ENCODE measurements at regions not wholly inside any gene's neighbourhood (a gene's known extent, or its start where the extent isn't known, plus 50 kb on each side); places are given as distances from the start of the nearest gene placed in this dataset.

DNA sequence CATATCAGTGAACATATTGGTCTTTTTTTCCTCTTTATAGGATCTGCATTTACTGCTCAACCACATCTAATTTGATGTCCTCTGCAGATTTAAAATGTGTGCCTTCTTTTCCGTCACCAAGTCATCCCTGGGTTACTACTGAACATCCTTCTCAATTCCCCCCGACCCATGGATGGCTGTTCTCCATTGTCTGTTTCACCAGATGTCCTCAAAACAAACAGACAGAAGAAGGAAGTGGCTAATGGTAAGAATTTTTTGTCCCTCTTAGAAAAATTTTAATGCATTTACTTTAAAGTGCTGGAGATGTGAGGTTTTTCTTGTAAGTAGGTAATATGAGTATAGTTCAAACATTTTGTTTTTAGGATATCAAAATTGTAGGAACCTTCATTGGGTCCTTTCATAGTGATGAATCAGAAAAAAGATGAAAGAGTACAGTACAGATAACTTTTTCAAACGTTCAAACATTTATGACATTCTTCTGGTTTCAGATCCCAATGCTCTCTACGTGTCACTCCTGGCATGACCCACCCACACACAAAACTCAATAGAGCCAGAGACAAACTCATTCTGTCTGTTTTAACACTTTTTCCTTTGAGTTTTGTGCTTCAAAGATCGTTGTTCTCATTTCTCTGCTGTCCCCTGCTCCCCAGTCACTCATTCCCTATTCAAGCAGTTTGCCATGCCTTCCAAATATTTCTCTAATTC is 276.4 kb downstream of the PRL start:
- peak overlapping the region; percentile 82 for H3K27ac ChIP-seq (ENCODE audit: low read length)
- H3K9me3 ChIP-seq (ENCODE audit: insufficient read depth, low read length, severe bottlenecking): peaks cover 9% of the 10 kb centered on the region
- no peaks in the 10 kb centered on the region for H4K20me1 ChIP-seq (ENCODE audit: insufficient read depth, low read length)
- H3K27me3 ChIP-seq (ENCODE audit: insufficient read depth, low read length, poor library complexity): no peaks in the 10 kb centered on the region
- peak overlapping the region; percentile 20 for H2AFZ ChIP-seq (ENCODE audit: low read depth, low read length)
- peaks cover 57% of the 10 kb centered on the region for H3K4me1 ChIP-seq (ENCODE audit: insufficient read depth, low read length)
- ATAC-seq (ENCODE audit: insufficient read depth, low read depth) (peak; percentile 62), DNase-seq (peak; percentile 48)
- H3K36me3 ChIP-seq (ENCODE audit: insufficient read depth, low read length): peaks cover 20% of the 10 kb centered on the region
- peak overlapping the region in 1 of 2 experiments; percentile 0; a peak in 1 of 4 replicates for H3K4me3 ChIP-seq (ENCODE audit: low read depth in 1 of 2, low read length in 2 of 2)
- peak overlapping the region; percentile 31 for H3K9ac ChIP-seq (ENCODE audit: low read depth, low read length)
- TF ChIP-seq, protein P1, sequence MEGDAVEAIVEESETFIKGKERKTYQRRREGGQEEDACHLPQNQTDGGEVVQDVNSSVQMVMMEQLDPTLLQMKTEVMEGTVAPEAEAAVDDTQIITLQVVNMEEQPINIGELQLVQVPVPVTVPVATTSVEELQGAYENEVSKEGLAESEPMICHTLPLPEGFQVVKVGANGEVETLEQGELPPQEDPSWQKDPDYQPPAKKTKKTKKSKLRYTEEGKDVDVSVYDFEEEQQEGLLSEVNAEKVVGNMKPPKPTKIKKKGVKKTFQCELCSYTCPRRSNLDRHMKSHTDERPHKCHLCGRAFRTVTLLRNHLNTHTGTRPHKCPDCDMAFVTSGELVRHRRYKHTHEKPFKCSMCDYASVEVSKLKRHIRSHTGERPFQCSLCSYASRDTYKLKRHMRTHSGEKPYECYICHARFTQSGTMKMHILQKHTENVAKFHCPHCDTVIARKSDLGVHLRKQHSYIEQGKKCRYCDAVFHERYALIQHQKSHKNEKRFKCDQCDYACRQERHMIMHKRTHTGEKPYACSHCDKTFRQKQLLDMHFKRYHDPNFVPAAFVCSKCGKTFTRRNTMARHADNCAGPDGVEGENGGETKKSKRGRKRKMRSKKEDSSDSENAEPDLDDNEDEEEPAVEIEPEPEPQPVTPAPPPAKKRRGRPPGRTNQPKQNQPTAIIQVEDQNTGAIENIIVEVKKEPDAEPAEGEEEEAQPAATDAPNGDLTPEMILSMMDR (IDR thresholded peaks at IDR 0.05; ENCODE audit: borderline replicate concordance, extremely low read depth, low read length, poor library complexity, severe bottlenecking): no peak
- TF ChIP-seq EZH2 (IDR thresholded peaks at IDR 0.05; ENCODE audit: borderline replicate concordance, low read depth, low read length, severe bottlenecking): no peak
- H3K79me2 ChIP-seq (ENCODE audit: insufficient read depth, low read length): peaks cover 17% of the 10 kb centered on the region
- H3K4me2 ChIP-seq (ENCODE audit: insufficient read depth, low read length): peak overlapping the region; percentile 25

DNA sequence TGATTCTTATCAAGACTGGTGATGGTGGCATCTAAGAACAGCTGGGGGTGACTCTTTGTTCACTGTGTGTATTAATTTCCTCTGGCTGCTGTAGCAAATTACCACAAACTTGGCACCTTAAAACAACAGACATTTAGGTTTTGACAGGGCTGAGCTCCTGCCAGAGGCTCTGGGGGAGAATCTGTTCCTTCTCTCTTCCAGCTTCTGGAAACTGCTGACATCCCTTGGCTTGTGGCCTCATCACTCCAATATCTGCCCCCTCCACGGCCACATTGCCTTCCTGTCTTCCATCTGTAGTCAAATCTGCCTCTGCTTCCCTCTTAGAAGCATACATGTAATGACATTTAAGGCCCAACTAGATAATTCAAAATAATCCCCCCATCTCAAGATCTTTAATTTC is 274.9 kb downstream of the PRL start:
- Histone ChIP-seq H3K9me3 (ENCODE audit: insufficient read depth, low read length, severe bottlenecking) (peaks cover 9% of the 10 kb centered on the region), H2AFZ (ENCODE audit: low read depth, low read length) (no peak overlapping the region), H3K4me2 (ENCODE audit: insufficient read depth, low read length) (no peak overlapping the region), H3K4me3 (ENCODE audit: low read depth in 1 of 2, low read length in 2 of 2) (no peak overlapping the region), H3K27me3 (ENCODE audit: insufficient read depth, low read length, poor library complexity) (no peaks in the 10 kb centered on the region), H3K4me1 (ENCODE audit: insufficient read depth, low read length) (peaks cover 72% of the 10 kb centered on the region), H3K27ac (ENCODE audit: low read length) (peak overlapping the region; percentile 82), H4K20me1 (ENCODE audit: insufficient read depth, low read length) (no peaks in the 10 kb centered on the region), H3K9ac (ENCODE audit: low read depth, low read length) (no peak overlapping the region), H3K79me2 (ENCODE audit: insufficient read depth, low read length) (peaks cover 15% of the 10 kb centered on the region), H3K36me3 (ENCODE audit: insufficient read depth, low read length) (peaks cover 20% of the 10 kb centered on the region)
- ATAC-seq (ENCODE audit: insufficient read depth, low read depth): no peak
- no peak for TF ChIP-seq EZH2 (IDR thresholded peaks at IDR 0.05; ENCODE audit: borderline replicate concordance, low read depth, low read length, severe bottlenecking)
- TF ChIP-seq, protein P1 (IDR thresholded peaks at IDR 0.05; ENCODE audit: borderline replicate concordance, extremely low read depth, low read length, poor library complexity, severe bottlenecking): no peak
- no peak for DNase-seq

DNA sequence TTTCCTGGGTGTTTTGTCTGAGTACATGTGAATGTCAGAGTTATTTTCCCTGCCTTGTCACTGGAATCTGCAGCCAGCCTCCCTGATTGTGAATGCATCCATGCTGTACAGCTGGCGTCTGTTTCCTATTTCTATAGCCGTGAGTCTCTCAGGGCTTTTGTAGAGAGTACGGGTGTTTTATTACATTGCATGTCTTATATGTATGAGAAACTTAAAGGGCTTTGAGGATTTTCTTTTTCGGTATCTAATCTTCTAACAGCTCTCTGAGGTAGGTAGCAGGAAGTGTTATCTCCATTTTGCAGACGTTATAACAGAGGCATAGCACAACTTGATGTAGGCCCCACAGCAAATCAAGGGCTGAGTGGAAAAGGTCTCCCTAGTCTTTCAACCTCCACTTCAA is 272.9 kb downstream of the PRL start:
- Histone ChIP-seq H3K9me3 (ENCODE audit: insufficient read depth, low read length, severe bottlenecking) (peaks cover 9% of the 10 kb centered on the region), H3K9ac (ENCODE audit: low read depth, low read length) (peak overlapping the region; percentile 14; the same call in 1 of the 2 replicates), H3K4me2 (ENCODE audit: insufficient read depth, low read length) (peak overlapping the region; percentile 61; the same call in 1 of the 2 replicates), H3K4me3 (ENCODE audit: low read depth in 1 of 2, low read length in 2 of 2) (no peak overlapping the region), H2AFZ (ENCODE audit: low read depth, low read length) (peak overlapping the region; percentile 13; the same call in 1 of the 2 replicates), H3K27ac (ENCODE audit: low read length) (peak overlapping the region; percentile 97), H4K20me1 (ENCODE audit: insufficient read depth, low read length) (no peaks in the 10 kb centered on the region), H3K27me3 (ENCODE audit: insufficient read depth, low read length, poor library complexity) (no peaks in the 10 kb centered on the region), H3K36me3 (ENCODE audit: insufficient read depth, low read length) (peaks cover 24% of the 10 kb centered on the region), H3K79me2 (ENCODE audit: insufficient read depth, low read length) (peaks cover 22% of the 10 kb centered on the region), H3K4me1 (ENCODE audit: insufficient read depth, low read length) (peaks cover 89% of the 10 kb centered on the region)
- DNase-seq (no peak), ATAC-seq (ENCODE audit: insufficient read depth, low read depth) (no peak)
- TF ChIP-seq, protein P1 (IDR thresholded peaks at IDR 0.05; ENCODE audit: borderline replicate concordance, extremely low read depth, low read length, poor library complexity, severe bottlenecking): no peak
- no peak for TF ChIP-seq EZH2 (IDR thresholded peaks at IDR 0.05; ENCODE audit: borderline replicate concordance, low read depth, low read length, severe bottlenecking)
